ENCODE measurements at regions not wholly inside any gene's neighbourhood (a gene's known extent, or its start where the extent isn't known, plus 50 kb on each side); places are given as distances from the start of the nearest gene placed in this dataset.

DNA sequence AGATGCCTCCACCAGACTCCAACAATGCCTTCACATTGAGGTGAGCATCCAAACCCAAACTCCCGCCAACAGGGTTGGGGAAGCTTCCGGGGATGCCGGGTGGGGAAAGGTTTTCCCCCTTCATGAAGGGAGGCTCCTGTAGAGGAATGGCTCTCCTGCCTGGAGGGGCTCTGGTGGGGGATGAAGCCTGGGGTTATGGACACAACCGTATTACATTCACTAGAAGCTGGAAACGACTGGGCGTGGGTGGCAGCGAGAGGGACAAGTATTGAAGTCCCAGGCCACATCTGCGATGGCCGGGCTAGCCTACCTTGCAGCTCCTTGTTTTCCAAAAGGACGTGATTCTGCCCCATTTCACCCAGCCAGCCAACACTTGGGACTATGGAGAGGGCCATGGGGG lies 321.1 kb downstream of the C16orf95 start:
- CTCF ChIA-PET, result no interaction called here
- H3K4me1 ChIP-seq (ENCODE audit: control insufficient read depth, insufficient read depth, low read length), result no peaks in the 10 kb centered on the region; the same call in 1 of the 2 replicates
- H3K9me3 ChIP-seq (ENCODE audit: control insufficient read depth, insufficient read depth, low read depth, low read length), result no peaks in the 10 kb centered on the region
- POLR2A ChIA-PET, result no interaction called here
- H3K27ac ChIP-seq (ENCODE audit: extremely low read depth, low read depth, low read length), result no peak overlapping the region
- no peak overlapping the region for H3K4me3 ChIP-seq (ENCODE audit: low read depth, low read length)
- no peak for TF ChIP-seq PRDM6 (tag by site-specific recombination; IDR thresholded peaks at IDR 0.05)
- TF ChIP-seq ZNF747 (tag by site-specific recombination; IDR thresholded peaks at IDR 0.05), result no peak
- H3K36me3 ChIP-seq (ENCODE audit: control insufficient read depth in 2 of 2, insufficient read depth in 1 of 2, low read length in 2 of 2), result no peaks in the 10 kb centered on the region

- H3K4me1 ChIP-seq (ENCODE audit: control insufficient read depth, insufficient read depth, low read length), result no peaks in the 10 kb centered on the region; the same call in 1 of the 2 replicates
- TF ChIP-seq PATZ1 (tag by site-specific recombination; IDR thresholded peaks at IDR 0.05) (no peak), ZNF10 (tag by site-specific recombination; IDR thresholded peaks at IDR 0.05) (no peak), EGR2 (tag by site-specific recombination; IDR thresholded peaks at IDR 0.05; ENCODE audit: low read depth) (peak; percentile 32; the same call in 1 of the 2 replicates)
- no peaks in the 10 kb centered on the region for H3K9me3 ChIP-seq (ENCODE audit: control insufficient read depth, insufficient read depth, low read depth, low read length)
- H3K27ac ChIP-seq (ENCODE audit: extremely low read depth, low read depth, low read length), result no peak overlapping the region
- no peak overlapping the region for H3K4me3 ChIP-seq (ENCODE audit: low read depth, low read length)
- POLR2A ChIA-PET, result no interaction called here
- no peaks in the 10 kb centered on the region for H3K36me3 ChIP-seq (ENCODE audit: control insufficient read depth in 2 of 2, insufficient read depth in 1 of 2, low read length in 2 of 2)
- CTCF ChIA-PET, result no interaction called here
These were observed 320.1 kb downstream of the C16orf95 start for GRCh38 chr16:86997058-86997457.

DNA sequence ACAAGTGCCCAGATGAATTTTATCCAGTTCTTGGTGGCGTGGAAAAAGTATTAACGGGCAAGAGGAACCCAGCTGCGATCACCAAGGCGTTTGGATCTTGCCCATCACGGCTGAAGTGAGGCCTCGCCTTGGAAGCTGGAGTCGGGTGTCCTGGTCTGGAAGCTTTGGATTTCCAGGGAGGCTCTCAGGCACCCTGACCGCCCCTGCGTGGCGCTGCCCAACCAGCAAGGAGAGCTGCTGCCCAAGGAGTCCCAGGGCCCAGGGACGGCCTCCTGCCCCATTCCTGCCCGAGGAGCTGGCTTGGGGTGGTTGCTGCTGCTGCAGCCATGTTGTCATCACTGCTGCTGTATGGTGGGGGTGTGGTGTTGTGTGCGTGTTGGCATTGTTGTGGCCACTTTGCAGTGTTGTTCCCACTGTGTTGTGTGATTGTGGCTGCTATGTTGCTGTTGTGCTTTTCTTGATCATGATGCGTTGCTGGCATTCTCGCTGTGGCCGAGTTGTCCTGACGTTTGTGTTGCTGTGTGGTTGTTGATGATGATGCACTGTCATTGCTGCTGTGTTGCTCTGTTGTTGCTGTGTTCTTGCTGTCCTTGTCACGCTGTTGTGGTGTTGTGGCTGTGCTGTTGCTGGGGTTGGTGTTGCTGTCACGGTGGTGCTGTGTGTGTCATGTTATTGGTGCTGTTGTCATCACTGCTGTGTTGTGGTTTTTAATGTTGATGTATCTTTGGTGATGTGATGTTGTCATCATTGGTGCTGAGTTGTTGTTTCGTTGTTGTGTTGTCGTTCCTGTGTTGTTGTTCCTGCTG lies 318.8 kb downstream of the C16orf95 start:
- H3K36me3 ChIP-seq (ENCODE audit: control insufficient read depth in 2 of 2, insufficient read depth in 1 of 2, low read length in 2 of 2), result no peaks in the 10 kb centered on the region
- POLR2A ChIA-PET, result no interaction called here
- H3K9me3 ChIP-seq (ENCODE audit: control insufficient read depth, insufficient read depth, low read depth, low read length), result no peaks in the 10 kb centered on the region
- TF ChIP-seq ZNF776 (tag by site-specific recombination; IDR thresholded peaks at IDR 0.05; ENCODE audit: borderline replicate concordance), result peak; percentile 56; the same call in 1 of the 2 replicates
- TF ChIP-seq ZNF112 (tag by site-specific recombination; IDR thresholded peaks at IDR 0.05), result 0 out of 2 replicates have a peak, but pooled peaks have one; percentile 25
- TF ChIP-seq, protein P1, sequence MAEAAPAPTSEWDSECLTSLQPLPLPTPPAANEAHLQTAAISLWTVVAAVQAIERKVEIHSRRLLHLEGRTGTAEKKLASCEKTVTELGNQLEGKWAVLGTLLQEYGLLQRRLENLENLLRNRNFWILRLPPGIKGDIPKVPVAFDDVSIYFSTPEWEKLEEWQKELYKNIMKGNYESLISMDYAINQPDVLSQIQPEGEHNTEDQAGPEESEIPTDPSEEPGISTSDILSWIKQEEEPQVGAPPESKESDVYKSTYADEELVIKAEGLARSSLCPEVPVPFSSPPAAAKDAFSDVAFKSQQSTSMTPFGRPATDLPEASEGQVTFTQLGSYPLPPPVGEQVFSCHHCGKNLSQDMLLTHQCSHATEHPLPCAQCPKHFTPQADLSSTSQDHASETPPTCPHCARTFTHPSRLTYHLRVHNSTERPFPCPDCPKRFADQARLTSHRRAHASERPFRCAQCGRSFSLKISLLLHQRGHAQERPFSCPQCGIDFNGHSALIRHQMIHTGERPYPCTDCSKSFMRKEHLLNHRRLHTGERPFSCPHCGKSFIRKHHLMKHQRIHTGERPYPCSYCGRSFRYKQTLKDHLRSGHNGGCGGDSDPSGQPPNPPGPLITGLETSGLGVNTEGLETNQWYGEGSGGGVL (tag by site-specific recombination; IDR thresholded peaks at IDR 0.05), result no peak
- TF ChIP-seq, protein P2, sequence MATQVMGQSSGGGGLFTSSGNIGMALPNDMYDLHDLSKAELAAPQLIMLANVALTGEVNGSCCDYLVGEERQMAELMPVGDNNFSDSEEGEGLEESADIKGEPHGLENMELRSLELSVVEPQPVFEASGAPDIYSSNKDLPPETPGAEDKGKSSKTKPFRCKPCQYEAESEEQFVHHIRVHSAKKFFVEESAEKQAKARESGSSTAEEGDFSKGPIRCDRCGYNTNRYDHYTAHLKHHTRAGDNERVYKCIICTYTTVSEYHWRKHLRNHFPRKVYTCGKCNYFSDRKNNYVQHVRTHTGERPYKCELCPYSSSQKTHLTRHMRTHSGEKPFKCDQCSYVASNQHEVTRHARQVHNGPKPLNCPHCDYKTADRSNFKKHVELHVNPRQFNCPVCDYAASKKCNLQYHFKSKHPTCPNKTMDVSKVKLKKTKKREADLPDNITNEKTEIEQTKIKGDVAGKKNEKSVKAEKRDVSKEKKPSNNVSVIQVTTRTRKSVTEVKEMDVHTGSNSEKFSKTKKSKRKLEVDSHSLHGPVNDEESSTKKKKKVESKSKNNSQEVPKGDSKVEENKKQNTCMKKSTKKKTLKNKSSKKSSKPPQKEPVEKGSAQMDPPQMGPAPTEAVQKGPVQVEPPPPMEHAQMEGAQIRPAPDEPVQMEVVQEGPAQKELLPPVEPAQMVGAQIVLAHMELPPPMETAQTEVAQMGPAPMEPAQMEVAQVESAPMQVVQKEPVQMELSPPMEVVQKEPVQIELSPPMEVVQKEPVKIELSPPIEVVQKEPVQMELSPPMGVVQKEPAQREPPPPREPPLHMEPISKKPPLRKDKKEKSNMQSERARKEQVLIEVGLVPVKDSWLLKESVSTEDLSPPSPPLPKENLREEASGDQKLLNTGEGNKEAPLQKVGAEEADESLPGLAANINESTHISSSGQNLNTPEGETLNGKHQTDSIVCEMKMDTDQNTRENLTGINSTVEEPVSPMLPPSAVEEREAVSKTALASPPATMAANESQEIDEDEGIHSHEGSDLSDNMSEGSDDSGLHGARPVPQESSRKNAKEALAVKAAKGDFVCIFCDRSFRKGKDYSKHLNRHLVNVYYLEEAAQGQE (tag by site-specific recombination; IDR thresholded peaks at IDR 0.05), result no peak
- TF ChIP-seq ATF2 (tag by site-specific recombination; IDR thresholded peaks at IDR 0.05; ENCODE audit: low read depth), result 0 out of 2 replicates have a peak, but pooled peaks have one; percentile 23
- peak; percentile 73; the same call in 1 of the 2 replicates for TF ChIP-seq ZNF785 (tag by site-specific recombination; IDR thresholded peaks at IDR 0.05)
- no peak for TF ChIP-seq ZBTB1 (tag by site-specific recombination; IDR thresholded peaks at IDR 0.05)
- H3K27ac ChIP-seq (ENCODE audit: extremely low read depth, low read depth, low read length), result no peak overlapping the region
- CTCF ChIA-PET, result interaction anchor here (0.7 to 1.1 kb wide), 2 partner anchors 62 to 607 kb away, joined by 3 to 5 read pairs; no protein-coding TSS in a partner anchor
- H3K4me3 ChIP-seq (ENCODE audit: low read depth, low read length), result no peak overlapping the region
- no peaks in the 10 kb centered on the region; the same call in 1 of the 2 replicates for H3K4me1 ChIP-seq (ENCODE audit: control insufficient read depth, insufficient read depth, low read length)
